ENCODE measurements at regions not wholly inside any gene's neighbourhood (a gene's known extent, or its start where the extent isn't known, plus 50 kb on each side); places are given as distances from the start of the nearest gene placed in this dataset.
"Not testable (repeated sequence)": the region's sequence is repeated elsewhere in the genome, so short reads cannot be mapped to it uniquely, and the experiment has no call there.

GRCh38 chr22:11042116-11042515 is 4485.9 kb upstream of the OR11H1 start:
- FAIRE-seq (no peak), DNase-seq (ENCODE audit: insufficient read length) (no peak)
- TF ChIP-seq TAF1 (IDR thresholded peaks at IDR 0.05; ENCODE audit: borderline replicate concordance, low read depth, low read length) (no peak), POLR2A (IDR thresholded peaks at IDR 0.05; ENCODE audit: low read depth, low read length) (no peak), POLR2AphosphoS5 (IDR thresholded peaks at IDR 0.05; ENCODE audit: low read depth, low read length) (no peak)

DNA sequence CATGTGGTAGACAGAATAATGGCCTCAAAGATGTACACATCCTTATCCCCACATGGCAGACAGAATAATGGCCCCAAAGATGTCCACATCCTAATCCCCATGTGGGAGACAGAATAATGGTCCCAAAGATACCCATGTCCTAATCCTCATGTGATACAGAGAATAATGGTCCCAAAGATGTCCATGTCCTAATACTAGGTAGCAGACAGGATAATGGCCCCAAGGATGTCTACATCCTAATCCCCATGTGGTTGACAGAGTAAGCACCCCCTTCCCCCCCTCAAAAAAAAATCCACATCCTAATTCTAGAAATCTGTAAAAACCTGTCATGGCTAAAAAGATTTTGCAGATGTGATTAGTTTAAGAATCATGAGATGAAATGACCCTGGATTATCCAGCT is 4484.7 kb upstream of the OR11H1 start:
- not testable (repeated sequence) for DNase-seq (ENCODE audit: insufficient read length); FAIRE-seq

DNA sequence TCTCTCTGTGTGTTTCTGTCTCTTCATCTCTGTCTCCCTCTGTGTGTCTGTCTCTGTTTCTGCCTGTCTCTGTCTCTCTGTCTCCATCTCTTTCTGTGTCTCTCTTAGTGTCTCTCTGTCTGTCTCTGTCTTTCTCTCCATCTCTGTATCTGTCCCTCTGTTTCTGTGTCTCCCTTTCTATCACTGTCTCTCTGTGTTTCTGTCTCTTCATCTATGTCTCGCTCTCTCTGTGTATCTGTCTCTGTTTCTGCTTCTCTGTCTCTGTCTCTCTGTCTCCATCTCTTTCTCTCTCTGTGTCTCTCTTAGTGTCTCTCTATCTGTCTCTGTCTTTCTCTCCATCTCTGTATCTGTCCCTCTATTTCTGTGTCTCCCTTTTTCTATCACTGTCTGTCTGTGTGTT is 4479.1 kb upstream of the OR11H1 start:
- not testable (repeated sequence) for FAIRE-seq; DNase-seq (ENCODE audit: insufficient read length)

DNA sequence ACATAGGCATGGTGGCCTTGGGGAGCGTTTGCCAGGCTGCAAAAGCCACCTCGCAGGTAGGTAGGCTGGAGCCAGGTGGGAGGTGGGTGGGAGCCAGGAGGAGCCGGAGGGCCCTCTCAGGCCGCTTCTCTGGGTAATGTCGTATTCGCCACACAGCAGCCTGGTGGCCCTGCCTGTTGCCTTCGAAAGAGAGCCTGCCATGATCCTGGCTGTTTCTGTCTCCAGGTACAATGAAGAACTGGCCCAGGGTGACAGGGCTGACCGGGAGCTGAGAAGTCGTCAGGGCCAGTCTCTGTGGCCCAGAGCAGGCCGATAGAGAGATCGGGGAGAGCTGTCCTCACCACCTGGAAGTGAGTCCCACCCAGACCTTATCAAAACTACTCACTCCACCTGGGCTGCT is 4477.8 kb upstream of the OR11H1 start:
- FAIRE-seq; DNase-seq (ENCODE audit: insufficient read length): not testable (repeated sequence)

GRCh38 chr22:11051401-11052112 is 4476.4 kb upstream of the OR11H1 start:
- FAIRE-seq; DNase-seq (ENCODE audit: insufficient read length): not testable (repeated sequence)

- FAIRE-seq; DNase-seq (ENCODE audit: insufficient read length): not testable (repeated sequence)
Observed at GRCh38 chr22:11053403-11054344, 4474.3 kb upstream of the OR11H1 start.

DNA sequence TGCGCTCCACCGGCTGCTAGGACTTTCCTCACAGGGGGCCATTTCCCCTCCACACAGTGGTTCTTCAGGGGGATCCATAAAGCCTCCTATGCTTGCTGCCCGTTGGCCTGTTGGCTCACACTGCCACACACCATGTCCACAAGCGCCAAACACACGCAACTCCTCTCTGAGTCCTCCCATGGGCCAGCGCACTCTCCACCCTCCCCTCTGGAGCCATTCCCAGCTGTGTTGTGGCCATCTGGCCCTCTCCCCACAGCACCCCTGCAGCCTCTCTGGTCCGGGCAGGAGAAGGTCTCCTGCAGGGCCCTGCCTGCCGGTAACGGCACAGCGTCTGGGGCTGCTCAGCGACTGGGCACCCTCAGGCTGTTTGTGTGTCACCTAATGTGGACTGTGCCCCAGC is 4473.3 kb upstream of the OR11H1 start:
- FAIRE-seq; DNase-seq (ENCODE audit: insufficient read length): not testable (repeated sequence)

DNA sequence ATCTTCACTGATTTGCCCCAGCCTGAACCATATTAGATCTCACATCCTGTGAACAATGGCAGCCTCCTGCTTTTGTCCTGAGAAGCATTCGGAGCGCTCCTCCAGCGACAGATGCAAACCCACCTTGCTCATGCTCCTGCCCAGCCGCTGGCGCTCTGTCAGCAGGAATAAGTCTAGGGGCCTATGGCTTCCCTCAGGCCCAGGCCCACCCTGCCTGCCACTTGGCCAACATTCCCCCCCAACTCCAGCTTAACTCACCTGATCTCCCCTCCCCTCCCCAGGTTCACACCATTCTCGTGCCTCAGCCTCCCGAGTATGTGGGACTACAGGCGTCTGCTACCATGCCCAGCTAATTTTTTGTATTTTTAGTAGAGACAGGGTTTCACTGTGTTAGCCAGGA is 4472.8 kb upstream of the OR11H1 start:
- FAIRE-seq = not testable (repeated sequence)

GRCh38 chr22:11057955-11058547 is 4469.9 kb upstream of the OR11H1 start:
- FAIRE-seq; DNase-seq (ENCODE audit: insufficient read length): not testable (repeated sequence)

More for the DNA sequence above, 4472.8 kb upstream of the OR11H1 start:
- DNase-seq (ENCODE audit: insufficient read length) = not testable (repeated sequence)

GRCh38 chr22:11059129-11059528 is 4468.9 kb upstream of the OR11H1 start:
- FAIRE-seq; DNase-seq (ENCODE audit: insufficient read length): not testable (repeated sequence)

DNA sequence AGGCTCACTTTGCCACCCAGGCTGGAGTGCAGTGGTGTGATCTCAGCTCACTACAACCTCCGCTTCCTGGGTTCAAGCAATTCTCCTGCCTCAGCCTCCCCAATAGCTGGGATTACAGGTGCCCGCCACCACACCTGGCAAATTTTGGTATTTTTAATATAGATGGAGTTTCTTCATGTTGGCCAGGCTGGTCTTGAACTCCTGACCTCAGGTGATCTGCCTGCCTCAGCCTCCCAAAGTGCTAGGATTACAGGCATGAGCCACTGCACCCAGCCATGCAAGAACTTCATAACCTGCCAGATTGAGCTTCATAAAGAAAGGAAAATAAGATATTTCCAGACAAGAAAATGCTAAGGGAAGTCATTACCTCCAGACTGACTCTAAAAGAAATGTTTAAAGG is 4467.2 kb upstream of the OR11H1 start:
- not testable (repeated sequence) for DNase-seq (ENCODE audit: insufficient read length)

DNA sequence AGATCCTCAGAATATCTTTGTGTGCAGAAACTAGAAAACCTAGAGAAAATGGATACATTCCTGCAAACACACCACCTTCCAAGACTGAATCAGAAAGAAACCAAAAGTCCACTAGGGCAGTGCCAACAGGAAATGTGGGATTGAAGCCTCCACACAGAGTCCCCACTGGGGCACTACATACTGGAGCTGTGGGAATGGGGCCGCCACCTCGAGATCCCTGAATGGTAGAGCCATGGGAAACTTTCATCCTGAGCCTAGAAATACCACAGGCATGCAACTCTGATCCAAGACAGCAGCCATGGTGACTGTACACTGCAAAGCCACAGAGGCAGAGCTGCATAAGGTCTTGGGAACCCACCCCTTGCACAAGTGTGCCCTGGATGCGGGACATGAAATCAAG is 4465.5 kb upstream of the OR11H1 start:
- not testable (repeated sequence) for FAIRE-seq; DNase-seq (ENCODE audit: insufficient read length)

More for the DNA sequence above, 4467.2 kb upstream of the OR11H1 start:
- not testable (repeated sequence) for FAIRE-seq

- FAIRE-seq; DNase-seq (ENCODE audit: insufficient read length): not testable (repeated sequence)
Observed at GRCh38 chr22:11063022-11063685, 4464.8 kb upstream of the OR11H1 start.

GRCh38 chr22:11065210-11065609 is 4462.8 kb upstream of the OR11H1 start:
- FAIRE-seq; DNase-seq (ENCODE audit: insufficient read length): not testable (repeated sequence)

GRCh38 chr22:11065876-11066457 is 4462.0 kb upstream of the OR11H1 start:
- FAIRE-seq; DNase-seq (ENCODE audit: insufficient read length): not testable (repeated sequence)
